ENCODE measurements at regions not wholly inside any gene's neighbourhood (a gene's known extent, or its start where the extent isn't known, plus 50 kb on each side); places are given as distances from the start of the nearest gene placed in this dataset.

DNA sequence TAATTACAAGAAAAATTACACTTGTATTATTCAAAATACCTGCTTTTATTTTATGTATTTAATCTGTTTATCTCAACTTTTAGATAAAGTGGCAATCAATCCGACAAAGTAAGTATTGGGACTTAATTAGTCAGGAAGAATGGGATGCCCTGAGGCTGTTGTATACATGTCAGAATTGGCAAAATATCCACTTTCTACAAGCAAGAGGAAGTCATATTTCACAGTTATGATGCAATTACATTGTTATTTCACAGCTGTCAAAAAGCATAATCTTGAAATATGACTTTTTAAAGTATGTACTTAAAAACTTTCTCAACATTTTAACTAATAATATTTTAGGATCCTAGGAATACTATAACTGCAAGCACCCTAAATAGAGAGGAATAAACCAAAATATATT lies 357.1 kb upstream of the MGAT4C start:
- Mint-ChIP-seq H3K9me3 (peaks cover 2% of the 10 kb centered on the region), H3K4me3 (no peak overlapping the region), H3K4me1 (ENCODE audit: low read depth) (no peaks in the 10 kb centered on the region), H3K27ac (no peak overlapping the region), H3K27me3 (no peaks in the 10 kb centered on the region), H3K36me3 (ENCODE audit: low read depth) (no peaks in the 10 kb centered on the region)
- Histone ChIP-seq H3K4me1 (ENCODE audit: insufficient read depth, low read length) (no peaks in the 10 kb centered on the region), H3K9me3 (ENCODE audit: control insufficient read depth in 1 of 2, insufficient read depth in 1 of 2, low read length in 2 of 2) (no peaks in the 10 kb centered on the region), H3K4me3 (ENCODE audit: low read length) (no peak overlapping the region), H3K36me3 (ENCODE audit: insufficient read depth, low read length) (no peaks in the 10 kb centered on the region), H3K27ac (ENCODE audit: low read depth in 1 of 2, low read length in 2 of 2) (no peak overlapping the region), H3K27me3 (ENCODE audit: control insufficient read depth in 1 of 2, insufficient read depth in 2 of 2, low read length in 2 of 2) (no peaks in the 10 kb centered on the region)
- intact Hi-C loops (cut with DNase I, micrococcal nuclease), result no loop called here
- CTCF ChIA-PET, result no interaction called here
- DNase-seq, result no peak
- no peak for ATAC-seq (ENCODE audit: poor library complexity)
- POLR2A ChIA-PET, result no interaction called here
- TF ChIP-seq, protein P1, sequence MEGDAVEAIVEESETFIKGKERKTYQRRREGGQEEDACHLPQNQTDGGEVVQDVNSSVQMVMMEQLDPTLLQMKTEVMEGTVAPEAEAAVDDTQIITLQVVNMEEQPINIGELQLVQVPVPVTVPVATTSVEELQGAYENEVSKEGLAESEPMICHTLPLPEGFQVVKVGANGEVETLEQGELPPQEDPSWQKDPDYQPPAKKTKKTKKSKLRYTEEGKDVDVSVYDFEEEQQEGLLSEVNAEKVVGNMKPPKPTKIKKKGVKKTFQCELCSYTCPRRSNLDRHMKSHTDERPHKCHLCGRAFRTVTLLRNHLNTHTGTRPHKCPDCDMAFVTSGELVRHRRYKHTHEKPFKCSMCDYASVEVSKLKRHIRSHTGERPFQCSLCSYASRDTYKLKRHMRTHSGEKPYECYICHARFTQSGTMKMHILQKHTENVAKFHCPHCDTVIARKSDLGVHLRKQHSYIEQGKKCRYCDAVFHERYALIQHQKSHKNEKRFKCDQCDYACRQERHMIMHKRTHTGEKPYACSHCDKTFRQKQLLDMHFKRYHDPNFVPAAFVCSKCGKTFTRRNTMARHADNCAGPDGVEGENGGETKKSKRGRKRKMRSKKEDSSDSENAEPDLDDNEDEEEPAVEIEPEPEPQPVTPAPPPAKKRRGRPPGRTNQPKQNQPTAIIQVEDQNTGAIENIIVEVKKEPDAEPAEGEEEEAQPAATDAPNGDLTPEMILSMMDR (IDR thresholded peaks at IDR 0.05), result no peak

DNA sequence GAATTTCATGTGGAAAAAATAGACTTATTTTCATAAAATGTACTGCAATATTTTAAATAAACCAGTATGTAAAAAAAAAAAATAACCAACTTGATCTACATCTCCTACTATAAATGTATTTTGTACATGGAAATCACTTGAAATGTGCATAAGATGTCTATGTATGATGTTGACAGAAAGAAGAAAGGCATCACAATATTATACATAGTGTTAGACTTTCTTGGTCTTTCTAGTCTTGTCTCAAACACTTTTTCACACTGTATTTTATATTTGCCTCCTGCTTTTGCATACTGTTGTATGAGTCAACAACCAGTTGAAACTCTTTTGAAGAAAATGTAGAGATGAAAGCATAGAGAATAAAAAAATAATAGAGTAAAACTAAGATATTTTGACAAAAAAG lies 352.4 kb upstream of the MGAT4C start:
- ATAC-seq (ENCODE audit: poor library complexity) (no peak), DNase-seq (no peak)
- H3K27ac ChIP-seq (ENCODE audit: low read depth in 1 of 2, low read length in 2 of 2), result no peak overlapping the region
- intact Hi-C loops (cut with DNase I, micrococcal nuclease), result no loop called here
- no peaks in the 10 kb centered on the region for H3K36me3 Mint-ChIP-seq (ENCODE audit: low read depth)
- no peaks in the 10 kb centered on the region for H3K27me3 Mint-ChIP-seq
- TF ChIP-seq, protein P1 (IDR thresholded peaks at IDR 0.05), result no peak
- H3K9me3 ChIP-seq (ENCODE audit: control insufficient read depth in 1 of 2, insufficient read depth in 1 of 2, low read length in 2 of 2), result no peaks in the 10 kb centered on the region
- H3K4me1 Mint-ChIP-seq (ENCODE audit: low read depth), result no peaks in the 10 kb centered on the region
- ChIA-PET POLR2A (no interaction called here), CTCF (no interaction called here)
- H3K4me3 Mint-ChIP-seq, result no peak overlapping the region
- H3K27me3 ChIP-seq (ENCODE audit: control insufficient read depth in 1 of 2, insufficient read depth in 2 of 2, low read length in 2 of 2), result no peaks in the 10 kb centered on the region
- H3K4me3 ChIP-seq (ENCODE audit: low read length), result no peak overlapping the region
- H3K36me3 ChIP-seq (ENCODE audit: insufficient read depth, low read length), result no peaks in the 10 kb centered on the region
- no peaks in the 10 kb centered on the region for H3K9me3 Mint-ChIP-seq
- no peaks in the 10 kb centered on the region for H3K4me1 ChIP-seq (ENCODE audit: insufficient read depth, low read length)
- no peak overlapping the region for H3K27ac Mint-ChIP-seq

- DNase-seq, result peak in 1 of 14 experiments; percentile 8
- Histone ChIP-seq H3K4me1 (ENCODE audit: insufficient read depth, low read length) (no peaks in the 10 kb centered on the region), H3K27me3 (ENCODE audit: control insufficient read depth in 1 of 2, insufficient read depth in 2 of 2, low read length in 2 of 2) (no peaks in the 10 kb centered on the region), H3K36me3 (ENCODE audit: insufficient read depth, low read length) (no peaks in the 10 kb centered on the region), H3K9me3 (ENCODE audit: control insufficient read depth in 1 of 2, insufficient read depth in 1 of 2, low read length in 2 of 2) (peaks cover 0 to 19% of the 10 kb centered on the region in 2 experiments), H3K27ac (ENCODE audit: low read depth in 1 of 2, low read length in 2 of 2) (no peak overlapping the region), H3K4me3 (ENCODE audit: low read length) (no peak overlapping the region)
- no peak overlapping the region for H3K27ac Mint-ChIP-seq
- intact Hi-C loops (cut with DNase I, micrococcal nuclease), result no loop called here
- TF ChIP-seq, protein P1 (IDR thresholded peaks at IDR 0.05), result no peak
- H3K4me3 Mint-ChIP-seq, result no peak overlapping the region
- peaks cover 3% of the 10 kb centered on the region for H3K9me3 Mint-ChIP-seq
- CTCF ChIA-PET, result no interaction called here
- ATAC-seq (ENCODE audit: poor library complexity), result no peak
- POLR2A ChIA-PET, result no interaction called here
- no peaks in the 10 kb centered on the region for H3K27me3 Mint-ChIP-seq
- H3K36me3 Mint-ChIP-seq (ENCODE audit: low read depth), result no peaks in the 10 kb centered on the region
- H3K4me1 Mint-ChIP-seq (ENCODE audit: low read depth), result no peaks in the 10 kb centered on the region
These were observed 345.5 kb upstream of the MGAT4C start for GRCh38 chr12:86601550-86602308.

All from CD4-positive, alpha-beta T cell (primary cell).